Bronchial epithelial cell (primary cell): ENCODE measurements at regions not wholly inside any gene's neighbourhood (a gene's known extent, or its start where the extent isn't known, plus 50 kb on each side); places are given as distances from the start of the nearest gene placed in this dataset.

ENCODE experiments used
- DNase-seq: peaks from one replicate; pipeline ENCODE4 v3.0.0-alpha.2; 2010; ENCODE audit warnings: low read depth
- FAIRE-seq: peaks from 2 replicates; lab custom pipeline; 2011; peaks lifted over from hg19 to GRCh38; lab: Jason Lieb, UNC
- H3K27me3 ChIP-seq: 2 replicates; pipeline ENCODE4 v1.5.1; 2011; ENCODE audit warnings: low read length; ENCODE audit not compliant: control insufficient read depth, insufficient read depth
- H3K36me3 ChIP-seq: 2 replicates; pipeline ENCODE4 v1.5.1; 2011; ENCODE audit warnings: low read length; ENCODE audit not compliant: control insufficient read depth, insufficient read depth
- H3K4me3 ChIP-seq: 2 replicates; pipeline ENCODE4 v1.5.1; 2011; ENCODE audit warnings: mild to moderate bottlenecking, low read depth, low read length, control low read depth
- TF ChIP-seq, protein P1 (sequence below): IDR thresholded peaks from 2 replicates; pipeline ENCODE4 v1.5.1; 2011; ENCODE audit warnings: mild to moderate bottlenecking, moderate library complexity, low read length, control low read depth, inconsistent platforms; ENCODE audit not compliant: insufficient read depth, severe bottlenecking

DNA sequence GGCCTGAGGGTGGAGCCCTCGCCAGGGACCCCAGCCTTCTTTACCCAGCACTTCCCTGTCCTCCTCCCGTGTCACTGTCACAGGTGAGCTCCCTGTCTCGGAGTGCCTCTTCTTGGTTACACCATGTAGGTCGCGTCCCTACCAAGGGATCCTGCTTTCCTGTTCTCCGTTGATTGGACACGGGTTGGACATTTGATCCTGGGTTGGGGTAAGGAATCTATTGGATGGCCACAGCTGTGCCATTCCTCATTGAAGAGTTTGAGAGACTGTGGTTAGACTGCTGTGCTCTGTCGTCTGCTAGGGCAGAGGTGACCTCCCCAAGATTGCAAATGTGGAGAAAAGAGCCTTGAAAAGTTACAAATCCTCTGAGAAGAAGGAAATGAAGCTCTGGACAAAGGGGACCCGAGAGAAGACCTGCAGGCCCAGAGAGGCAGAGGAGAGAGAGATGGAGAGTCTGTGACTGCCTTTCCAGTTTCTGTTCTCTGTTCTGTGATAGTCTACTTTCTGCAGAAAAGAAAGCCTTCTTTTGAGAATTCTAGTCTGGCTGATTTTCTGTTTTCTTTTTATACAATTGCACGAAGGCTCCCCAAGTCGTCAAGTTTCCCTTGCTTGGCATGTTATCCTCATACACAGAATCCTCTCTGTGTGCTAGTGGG, 325.7 kb upstream of the RGMA start:
- FAIRE-seq (no peak), DNase-seq (no peak)
- Histone ChIP-seq H3K36me3 (no peaks in the 10 kb centered on the region), H3K27me3 (no peaks in the 10 kb centered on the region), H3K4me3 (no peak overlapping the region)
- TF ChIP-seq, protein P1, sequence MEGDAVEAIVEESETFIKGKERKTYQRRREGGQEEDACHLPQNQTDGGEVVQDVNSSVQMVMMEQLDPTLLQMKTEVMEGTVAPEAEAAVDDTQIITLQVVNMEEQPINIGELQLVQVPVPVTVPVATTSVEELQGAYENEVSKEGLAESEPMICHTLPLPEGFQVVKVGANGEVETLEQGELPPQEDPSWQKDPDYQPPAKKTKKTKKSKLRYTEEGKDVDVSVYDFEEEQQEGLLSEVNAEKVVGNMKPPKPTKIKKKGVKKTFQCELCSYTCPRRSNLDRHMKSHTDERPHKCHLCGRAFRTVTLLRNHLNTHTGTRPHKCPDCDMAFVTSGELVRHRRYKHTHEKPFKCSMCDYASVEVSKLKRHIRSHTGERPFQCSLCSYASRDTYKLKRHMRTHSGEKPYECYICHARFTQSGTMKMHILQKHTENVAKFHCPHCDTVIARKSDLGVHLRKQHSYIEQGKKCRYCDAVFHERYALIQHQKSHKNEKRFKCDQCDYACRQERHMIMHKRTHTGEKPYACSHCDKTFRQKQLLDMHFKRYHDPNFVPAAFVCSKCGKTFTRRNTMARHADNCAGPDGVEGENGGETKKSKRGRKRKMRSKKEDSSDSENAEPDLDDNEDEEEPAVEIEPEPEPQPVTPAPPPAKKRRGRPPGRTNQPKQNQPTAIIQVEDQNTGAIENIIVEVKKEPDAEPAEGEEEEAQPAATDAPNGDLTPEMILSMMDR, result no peak

DNA sequence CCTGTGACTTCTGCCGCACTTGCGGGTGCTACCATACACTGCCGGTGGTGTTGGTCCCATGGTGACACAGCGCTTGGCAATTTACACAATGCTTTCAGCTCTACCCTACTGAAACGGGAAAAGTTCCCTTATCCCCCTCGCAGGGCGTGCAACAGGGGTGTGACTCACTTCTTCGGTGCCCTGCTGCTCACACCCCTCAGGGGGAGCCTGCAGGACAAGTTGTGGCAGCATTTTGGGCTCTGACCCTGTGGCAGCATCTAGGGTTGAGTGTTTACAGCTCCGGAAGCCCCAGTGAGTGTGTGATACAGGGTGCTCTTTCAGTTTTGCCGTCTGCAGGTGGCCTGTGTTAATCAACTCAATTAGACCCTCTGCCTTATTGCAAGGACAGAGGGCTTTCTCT, 324.7 kb upstream of the RGMA start:
- no peak for FAIRE-seq
- H3K27me3 ChIP-seq, result no peaks in the 10 kb centered on the region
- H3K36me3 ChIP-seq, result no peaks in the 10 kb centered on the region
- no peak overlapping the region for H3K4me3 ChIP-seq
- DNase-seq, result no peak
- TF ChIP-seq, protein P1, result no peak

DNA sequence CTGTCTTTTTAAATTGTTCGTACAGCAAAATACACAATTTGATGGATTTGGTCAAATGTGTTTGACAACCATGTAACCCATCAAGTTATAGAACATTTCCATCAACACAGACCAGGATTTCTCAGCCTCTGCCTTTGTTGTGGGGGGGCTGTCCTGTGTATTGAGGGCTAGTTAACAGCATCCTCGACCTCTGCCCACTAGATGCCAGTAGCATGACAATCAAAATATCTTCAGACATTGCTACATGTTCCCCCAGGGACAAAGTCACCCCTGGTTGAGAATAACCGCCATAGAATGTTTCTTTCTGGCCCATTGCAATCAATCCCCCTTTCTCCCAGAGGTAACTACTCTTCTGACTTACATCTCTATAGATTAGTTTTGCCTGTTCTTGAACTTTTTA, 310.1 kb upstream of the RGMA start:
- no peak for FAIRE-seq
- H3K4me3 ChIP-seq, result no peak overlapping the region
- TF ChIP-seq, protein P1, result peak; percentile 18
- H3K27me3 ChIP-seq, result no peaks in the 10 kb centered on the region
- H3K36me3 ChIP-seq, result no peaks in the 10 kb centered on the region
- peak; percentile 13 for DNase-seq

DNA sequence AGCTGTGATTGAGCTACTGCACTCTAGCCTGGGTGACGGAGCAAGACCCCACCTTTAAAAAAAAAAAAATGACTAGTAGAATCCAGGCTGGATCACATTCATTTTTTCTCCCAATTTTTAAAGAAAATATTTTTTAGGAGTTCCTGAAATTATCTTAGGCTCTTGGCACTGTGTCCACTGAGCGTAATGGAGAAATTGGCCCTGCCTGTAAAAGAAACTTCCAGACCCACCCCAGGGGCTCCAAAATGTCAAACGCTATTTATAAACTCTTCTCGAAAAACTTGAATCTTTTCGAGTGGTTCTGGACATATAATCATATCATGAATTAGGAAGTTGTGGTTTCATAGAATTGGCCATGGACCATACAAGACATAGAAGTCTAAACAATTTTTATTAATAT, 300.2 kb upstream of the RGMA start:
- H3K36me3 ChIP-seq, result no peaks in the 10 kb centered on the region
- FAIRE-seq (no peak), DNase-seq (no peak)
- H3K27me3 ChIP-seq, result no peaks in the 10 kb centered on the region
- TF ChIP-seq, protein P1, result no peak
- H3K4me3 ChIP-seq, result no peak overlapping the region

DNA sequence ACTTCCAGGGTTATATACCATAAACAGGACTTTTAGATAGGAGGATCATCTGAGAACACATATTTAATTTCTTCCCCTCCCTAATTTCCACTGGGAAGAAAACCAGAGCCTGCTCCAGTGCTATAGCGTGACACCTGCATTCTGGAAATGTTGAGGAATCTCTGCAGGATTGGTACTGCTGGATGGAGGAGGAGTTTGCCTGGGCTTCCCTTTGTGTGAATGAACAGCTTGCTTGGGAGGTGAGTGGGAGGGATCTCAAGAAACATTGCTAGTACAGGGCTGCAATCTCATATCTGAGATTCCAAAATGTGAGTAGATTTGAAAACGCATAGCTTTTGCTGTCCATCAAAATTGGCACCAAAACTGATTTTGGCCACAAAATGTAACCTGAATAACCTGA, 295.9 kb upstream of the RGMA start:
- Histone ChIP-seq H3K36me3 (no peaks in the 10 kb centered on the region), H3K4me3 (no peak overlapping the region), H3K27me3 (no peaks in the 10 kb centered on the region)
- no peak for FAIRE-seq
- TF ChIP-seq, protein P1, result no peak
- no peak for DNase-seq
